ENCODE measurements at regions not wholly inside any gene's neighbourhood (a gene's known extent, or its start where the extent isn't known, plus 50 kb on each side); places are given as distances from the start of the nearest gene placed in this dataset.
A peak's percentile ranks its signal among the peaks of the same experiment; 100 is the strongest.

GRCh38 chr3:116579840-116580239 is 129.7 kb upstream of the TUSC7 start:
- Histone ChIP-seq H3K9ac (ENCODE audit: control insufficient read depth, insufficient read depth, low read length) (no peak overlapping the region), H3K4me2 (ENCODE audit: control insufficient read depth, insufficient read depth) (no peak overlapping the region), H3K27me3 (replicated peaks in 1 of 2; ENCODE audit: control insufficient read depth in 2 of 2, insufficient read depth in 2 of 2, low read length in 1 of 2) (no peaks in the 10 kb centered on the region), H3K27ac (ENCODE audit: control insufficient read depth, insufficient read depth) (no peak overlapping the region), H3K36me3 (ENCODE audit: control insufficient read depth in 2 of 2, insufficient read depth in 2 of 2, low read length in 1 of 2) (no peaks in the 10 kb centered on the region), H2AFZ (ENCODE audit: control insufficient read depth, low read depth, low read length) (no peak overlapping the region), H4K20me1 (ENCODE audit: control insufficient read depth, insufficient read depth) (no peaks in the 10 kb centered on the region), H3K4me1 (ENCODE audit: control insufficient read depth, insufficient read depth, low read length) (no peaks in the 10 kb centered on the region), H3K4me3 (no peak overlapping the region), H3K9me3 (replicated peaks; ENCODE audit: control insufficient read depth, insufficient read depth, low read length) (no peaks in the 10 kb centered on the region), H3K79me2 (ENCODE audit: control insufficient read depth, insufficient read depth, low read length) (no peaks in the 10 kb centered on the region)
- BruUV-seq (replicated peaks): no TSS peak
- in situ Hi-C loops (cut with MboI) (no loop called here), intact Hi-C loops (cut with micrococcal nuclease; ENCODE audit: unreplicated experiment) (no loop called here)
- ChIA-PET POLR2A (no interaction called here), SMC1A (ENCODE audit: uncharacterized antibody, unreplicated experiment) (no interaction called here), CTCF (no interaction called here), RAD21 (ENCODE audit: unreplicated experiment) (no interaction called here)
- WGBS (ENCODE audit: insufficient coverage, insufficient replicate concordance, low lambda C conversion rate, missing lambda C conversion rate): 8% methylated on average over 6 of the region's 6 CpGs
- DNase-seq (ENCODE audit: low read depth, low spot score) (no peak), ATAC-seq (no peak), FAIRE-seq (no peak)
- TF ChIP-seq CREM (IDR thresholded peaks at IDR 0.05; ENCODE audit: low read depth) (no peak), CBFB (IDR thresholded peaks at IDR 0.05; ENCODE audit: low read depth) (no peak), REST (IDR thresholded peaks at IDR 0.05; ENCODE audit: low read depth, low read length) (peak; percentile 79)

- H3K36me3 ChIP-seq (ENCODE audit: control insufficient read depth in 2 of 2, insufficient read depth in 2 of 2, low read length in 1 of 2): no peaks in the 10 kb centered on the region
- no peaks in the 10 kb centered on the region for H3K27me3 ChIP-seq (replicated peaks in 1 of 2; ENCODE audit: control insufficient read depth in 2 of 2, insufficient read depth in 2 of 2, low read length in 1 of 2)
- BruUV-seq (replicated peaks): no TSS peak
- POLR2A ChIA-PET: no interaction called here
- no peak overlapping the region for H2AFZ ChIP-seq (ENCODE audit: control insufficient read depth, low read depth, low read length)
- H3K9ac ChIP-seq (ENCODE audit: control insufficient read depth, insufficient read depth, low read length): no peak overlapping the region
- intact Hi-C loops (cut with micrococcal nuclease; ENCODE audit: unreplicated experiment): no loop called here
- no peaks in the 10 kb centered on the region for H4K20me1 ChIP-seq (ENCODE audit: control insufficient read depth, insufficient read depth)
- DNase-seq (ENCODE audit: low read depth, low spot score) (no peak), ATAC-seq (no peak), FAIRE-seq (no peak)
- H3K4me2 ChIP-seq (ENCODE audit: control insufficient read depth, insufficient read depth): no peak overlapping the region
- SMC1A ChIA-PET (ENCODE audit: uncharacterized antibody, unreplicated experiment): interaction anchor here (0.6 kb wide), 1 partner anchor 14 kb away, joined by 3 read pairs; no protein-coding TSS in a partner anchor
- CTCF ChIA-PET: no interaction called here
- H3K79me2 ChIP-seq (ENCODE audit: control insufficient read depth, insufficient read depth, low read length): no peaks in the 10 kb centered on the region
- no peaks in the 10 kb centered on the region for H3K9me3 ChIP-seq (replicated peaks; ENCODE audit: control insufficient read depth, insufficient read depth, low read length)
- 17% methylated on average over 7 of the region's 7 CpGs for WGBS (ENCODE audit: insufficient coverage, insufficient replicate concordance, low lambda C conversion rate, missing lambda C conversion rate)
- TF ChIP-seq TARDBP (IDR thresholded peaks at IDR 0.05; ENCODE audit: borderline replicate concordance) (no peak), PAX8 (IDR thresholded peaks at IDR 0.05) (no peak), TCF7 (IDR thresholded peaks at IDR 0.05; ENCODE audit: borderline replicate concordance) (no peak), BACH1 (IDR thresholded peaks at IDR 0.05; ENCODE audit: borderline replicate concordance) (no peak), ETV6 (conservative IDR thresholded peaks at IDR 0.05 in 1 of 2, IDR thresholded peaks at IDR 0.05 in 1 of 2; ENCODE audit: borderline replicate concordance in 1 of 2, low read depth in 1 of 2) (no peak), MEF2B (IDR thresholded peaks at IDR 0.05; ENCODE audit: partially characterized antibody, poor library complexity, severe bottlenecking) (no peak)
- H3K4me3 ChIP-seq: no peak overlapping the region
- in situ Hi-C loops (cut with MboI): no loop called here
- no peak overlapping the region for H3K27ac ChIP-seq (ENCODE audit: control insufficient read depth, insufficient read depth)
- RAD21 ChIA-PET (ENCODE audit: unreplicated experiment): no interaction called here
- no peaks in the 10 kb centered on the region for H3K4me1 ChIP-seq (ENCODE audit: control insufficient read depth, insufficient read depth, low read length)
Observed at GRCh38 chr3:116586285-116586944, 123.2 kb upstream of the TUSC7 start.

Measured in GM12878 (cell line).